ENCODE measurements at regions not wholly inside any gene's neighbourhood (a gene's known extent, or its start where the extent isn't known, plus 50 kb on each side); places are given as distances from the start of the nearest gene placed in this dataset.

DNA sequence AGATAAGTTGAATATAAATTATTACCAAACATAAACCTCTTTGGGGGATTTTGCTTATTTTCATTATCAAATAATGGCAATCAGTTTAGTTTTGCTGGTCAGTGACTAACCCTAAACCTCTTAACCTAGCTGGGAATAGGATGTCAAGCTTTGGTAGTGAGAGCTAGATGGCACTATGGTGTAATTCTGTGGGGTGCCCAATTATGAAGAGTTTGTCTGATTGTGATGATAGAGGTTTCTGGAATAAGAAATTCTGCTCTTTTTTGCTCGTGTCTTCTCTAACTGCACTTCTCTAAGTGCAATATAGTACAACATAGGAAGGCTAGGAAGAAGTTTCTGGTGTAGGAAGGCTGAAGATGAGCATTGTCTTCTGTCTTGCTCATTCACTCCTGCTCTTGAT lies 59.8 kb downstream of the XCL1 start:
- TF ChIP-seq, protein P1, sequence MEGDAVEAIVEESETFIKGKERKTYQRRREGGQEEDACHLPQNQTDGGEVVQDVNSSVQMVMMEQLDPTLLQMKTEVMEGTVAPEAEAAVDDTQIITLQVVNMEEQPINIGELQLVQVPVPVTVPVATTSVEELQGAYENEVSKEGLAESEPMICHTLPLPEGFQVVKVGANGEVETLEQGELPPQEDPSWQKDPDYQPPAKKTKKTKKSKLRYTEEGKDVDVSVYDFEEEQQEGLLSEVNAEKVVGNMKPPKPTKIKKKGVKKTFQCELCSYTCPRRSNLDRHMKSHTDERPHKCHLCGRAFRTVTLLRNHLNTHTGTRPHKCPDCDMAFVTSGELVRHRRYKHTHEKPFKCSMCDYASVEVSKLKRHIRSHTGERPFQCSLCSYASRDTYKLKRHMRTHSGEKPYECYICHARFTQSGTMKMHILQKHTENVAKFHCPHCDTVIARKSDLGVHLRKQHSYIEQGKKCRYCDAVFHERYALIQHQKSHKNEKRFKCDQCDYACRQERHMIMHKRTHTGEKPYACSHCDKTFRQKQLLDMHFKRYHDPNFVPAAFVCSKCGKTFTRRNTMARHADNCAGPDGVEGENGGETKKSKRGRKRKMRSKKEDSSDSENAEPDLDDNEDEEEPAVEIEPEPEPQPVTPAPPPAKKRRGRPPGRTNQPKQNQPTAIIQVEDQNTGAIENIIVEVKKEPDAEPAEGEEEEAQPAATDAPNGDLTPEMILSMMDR (IDR thresholded peaks at IDR 0.05; ENCODE audit: borderline replicate concordance, extremely low read depth, low read length, poor library complexity, severe bottlenecking), result no peak
- no peak for TF ChIP-seq EZH2 (IDR thresholded peaks at IDR 0.05; ENCODE audit: borderline replicate concordance, low read depth, low read length, severe bottlenecking)

All from DND-41 (cell line).